Brain microvascular endothelial cell (primary cell): ENCODE measurements at regions not wholly inside any gene's neighbourhood (a gene's known extent, or its start where the extent isn't known, plus 50 kb on each side); places are given as distances from the start of the nearest gene placed in this dataset.

ENCODE experiments used
- DNase-seq: peaks from one replicate; pipeline ENCODE4 v3.0.0-alpha.2; 2020
- H3K27ac ChIP-seq: fragments of 250-450 bp; sonication (Bioruptor Pico); 2 replicates; pipeline ENCODE4 v1.5.1; 2020; ENCODE audit warnings: mild to moderate bottlenecking, moderate library complexity
- H3K27me3 ChIP-seq: fragments of 250-450 bp; sonication (Bioruptor Pico); replicated peaks from 2 replicates; pipeline ENCODE4 v1.5.1; 2020; ENCODE audit warnings: mild to moderate bottlenecking
- H3K36me3 ChIP-seq: fragments of 250-450 bp; sonication (Bioruptor Pico); replicated peaks from 2 replicates; pipeline ENCODE4 v1.5.1; 2020; ENCODE audit warnings: mild to moderate bottlenecking
- H3K4me3 ChIP-seq: 2 replicates; pipeline ENCODE4 v1.5.1; 2011; ENCODE audit warnings: low read depth, mild to moderate bottlenecking, control low read depth, low read length, moderate library complexity
- CTCF ChIP-seq: IDR thresholded peaks from 2 replicates; pipeline ENCODE4 v1.5.1; 2011; ENCODE audit warnings: low read depth, mild to moderate bottlenecking, moderate library complexity, low read length, control low read depth, inconsistent platforms; ENCODE audit errors: missing control alignments
- in situ Hi-C: cut with HindIII; loops from 2 replicates; pipeline ENCODE4 v1.10.0; 2017; ENCODE audit warnings: low sequenced_read_pairs, low pct_ligation_motif_present

- in situ Hi-C loops: loop anchor here (25.0 kb wide), 1 partner anchor 322 kb away; no protein-coding TSS in a partner anchor
- H3K27me3 ChIP-seq: no peaks in the 10 kb centered on the region
Observed at GRCh38 chr20:4584510-4584909, 101.7 kb upstream of the PRNP start.

GRCh38 chr20:4581838-4582237 lies 104.4 kb upstream of the PRNP start:
- Histone ChIP-seq H3K27me3 (no peaks in the 10 kb centered on the region), H3K4me3 (no peak overlapping the region), H3K27ac (no peak overlapping the region), H3K36me3 (no peaks in the 10 kb centered on the region)
- TF ChIP-seq CTCF: peak; percentile 5
- in situ Hi-C loops: loop anchor here (25.0 kb wide), 1 partner anchor 320 kb away; no protein-coding TSS in a partner anchor
- DNase-seq: no peak

More at GRCh38 chr20:4584510-4584909, 101.7 kb upstream of the PRNP start:
- H3K4me3 ChIP-seq: no peak overlapping the region
- TF ChIP-seq CTCF: no peak
- no peaks in the 10 kb centered on the region for H3K36me3 ChIP-seq
- H3K27ac ChIP-seq: peak overlapping the region; percentile 54
- DNase-seq: no peak

- no peak for TF ChIP-seq CTCF
- in situ Hi-C loops: loop anchor here (25.0 kb wide), 1 partner anchor 316 kb away; no protein-coding TSS in a partner anchor
- no peak for DNase-seq
- no peak overlapping the region for H3K27ac ChIP-seq
- no peaks in the 10 kb centered on the region for H3K36me3 ChIP-seq
- H3K4me3 ChIP-seq: no peak overlapping the region
- H3K27me3 ChIP-seq: no peaks in the 10 kb centered on the region
Observed at GRCh38 chr20:4578375-4578774, 107.9 kb upstream of the PRNP start.

- peak overlapping the region; percentile 94 for H3K27ac ChIP-seq
- in situ Hi-C loops: no loop called here
- no peak for DNase-seq
- no peak for TF ChIP-seq CTCF
- H3K27me3 ChIP-seq: no peaks in the 10 kb centered on the region
- H3K4me3 ChIP-seq: no peak overlapping the region
- no peaks in the 10 kb centered on the region for H3K36me3 ChIP-seq
Observed at GRCh38 chr20:4574356-4574690, 111.9 kb upstream of the PRNP start.

- Histone ChIP-seq H3K36me3 (no peaks in the 10 kb centered on the region), H3K4me3 (peak overlapping the region; percentile 6), H3K27ac (peak overlapping the region; percentile 94), H3K27me3 (no peaks in the 10 kb centered on the region)
- no peak for TF ChIP-seq CTCF
- in situ Hi-C loops: no loop called here
- DNase-seq: peak; percentile 95
Observed at GRCh38 chr20:4573564-4574355, 112.5 kb upstream of the PRNP start.
